K562 (cell line): ENCODE measurements at regions not wholly inside any gene's neighbourhood (a gene's known extent, or its start where the extent isn't known, plus 50 kb on each side); places are given as distances from the start of the nearest gene placed in this dataset.

ENCODE experiments used
- ARID4B ChIP-seq: sonication (generic); formaldehyde crosslinking; IDR thresholded peaks from 2 replicates; pipeline ENCODE4 v1.8.0; 2022; ENCODE audit warnings: mild to moderate bottlenecking, missing genetic modification reagents
- CTCF ChIP-seq, 3 experiments: IDR thresholded peaks in 2 of 3; conservative IDR thresholded peaks in 1 of 3; 2 replicates each; pipeline ENCODE4 v1.5.1; 2011 to 2012; ENCODE audit warnings: low read length in 3 of 3, mild to moderate bottlenecking in 3 of 3, control low read depth in 2 of 3, improper control_type of control experiment in 1 of 3, inconsistent platforms in 1 of 3, low read depth in 1 of 3, mixed read lengths in 1 of 3, moderate library complexity in 1 of 3; ENCODE audit not compliant: insufficient read depth in 2 of 3
- DMBX1 ChIP-seq: fragments of 250-450 bp; sonication (Bioruptor Pico); IDR thresholded peaks from 2 replicates; pipeline ENCODE4 v1.8.0; 2022; ENCODE audit warnings: inconsistent platforms, mild to moderate bottlenecking, moderate library complexity, borderline replicate concordance
- ELK1 ChIP-seq: sonication (generic); formaldehyde crosslinking; IDR thresholded peaks from 2 replicates; pipeline ENCODE4 v1.8.1; 2022; ENCODE audit warnings: missing genetic modification reagents
- FOXP4 ChIP-seq: sonication (generic); formaldehyde crosslinking; IDR thresholded peaks from 2 replicates; pipeline ENCODE4 v1.8.0; 2022; ENCODE audit warnings: mild to moderate bottlenecking, missing genetic modification reagents, borderline replicate concordance
- MYNN ChIP-seq, 2 experiments: sonication (generic); formaldehyde crosslinking in 1 of 2; IDR thresholded peaks; 2 replicates each; pipeline versions ENCODE4 v1.5.0 to v1.6.1; 2016 to 2020; ENCODE audit warnings: antibody characterized with exemption in 1 of 2, missing genetic modification reagents in 1 of 2
- PHF21A ChIP-seq: fragments of 450-650 bp; IDR thresholded peaks from 2 replicates; pipeline ENCODE4 v1.6.1; 2017; ENCODE audit warnings: low read depth, borderline replicate concordance
- POLR2AphosphoS2 ChIP-seq: IDR thresholded peaks from 2 replicates; pipeline ENCODE4 v1.6.1; 2012; ENCODE audit warnings: low read length, improper control_type of control experiment
- PREB ChIP-seq: sonication (generic); formaldehyde crosslinking; IDR thresholded peaks from 2 replicates; pipeline ENCODE4 v1.8.1; 2023; ENCODE audit warnings: mild to moderate bottlenecking, missing genetic modification reagents
- RBM17 ChIP-seq: fragments of 200-400 bp; formaldehyde crosslinking; IDR thresholded peaks from 2 replicates; pipeline ENCODE4 v1.6.1; 2017; ENCODE audit warnings: low read depth, mild to moderate bottlenecking, low read length, borderline replicate concordance
- REST ChIP-seq, 2 experiments: fragments of 450-650 bp; formaldehyde crosslinking in 1 of 2; IDR thresholded peaks; 2 replicates each; pipeline versions ENCODE4 v1.4.0 to v1.6.1; 2014 to 2020; ENCODE audit warnings: mild to moderate bottlenecking in 2 of 2, borderline replicate concordance in 1 of 2, low read depth in 1 of 2
- SP2 ChIP-seq: IDR thresholded peaks from 2 replicates; pipeline ENCODE4 v1.6.1; 2011; ENCODE audit warnings: mild to moderate bottlenecking, low read depth, low read length, moderate library complexity; ENCODE audit not compliant: poor library complexity, severe bottlenecking; ENCODE audit errors: extremely low read depth

GRCh38 chr9:106731910-106732309 lies 131.1 kb upstream of the ZNF462 start:
- TF ChIP-seq SP2, result no peak
- TF ChIP-seq REST (IDR thresholded peaks at IDR 0.05; ENCODE audit: borderline replicate concordance), result no peak
- no peak for TF ChIP-seq REST (CRISPR knock-in tag; IDR thresholded peaks at IDR 0.05; ENCODE audit: low read depth)
- TF ChIP-seq MYNN (IDR thresholded peaks at IDR 0.05), result no peak
- TF ChIP-seq MYNN (CRISPR knock-in tag; IDR thresholded peaks at IDR 0.05), result no peak
- TF ChIP-seq FOXP4 (CRISPR knock-in tag), result no peak
- TF ChIP-seq PREB, result no peak
- no peak for TF ChIP-seq POLR2AphosphoS2
- no peak for TF ChIP-seq DMBX1 (CRISPR knock-in tag)
- no peak for TF ChIP-seq RBM17
- no peak for TF ChIP-seq CTCF (IDR thresholded peaks at IDR 0.05 in 2 of 3, conservative IDR thresholded peaks at IDR 0.05 in 1 of 3; ENCODE audit: insufficient read depth in 2 of 3, low read depth in 1 of 3, low read length in 3 of 3)
- TF ChIP-seq ARID4B (CRISPR knock-in tag), result no peak
- TF ChIP-seq PHF21A, result no peak
- no peak for TF ChIP-seq ELK1 (CRISPR knock-in tag)
